HG03571 (cell line): ENCODE measurements at regions not wholly inside any gene's neighbourhood (a gene's known extent, or its start where the extent isn't known, plus 50 kb on each side); places are given as distances from the start of the nearest gene placed in this dataset.
A peak's percentile ranks its signal among the peaks of the same experiment; 100 is the strongest.

Experiments
- ATAC-seq: cut with Tn5 transposase; IDR thresholded peaks from one replicate; pipeline ENCODE4 v1.9.1; 2021; ENCODE audit not compliant: unreplicated experiment

DNA sequence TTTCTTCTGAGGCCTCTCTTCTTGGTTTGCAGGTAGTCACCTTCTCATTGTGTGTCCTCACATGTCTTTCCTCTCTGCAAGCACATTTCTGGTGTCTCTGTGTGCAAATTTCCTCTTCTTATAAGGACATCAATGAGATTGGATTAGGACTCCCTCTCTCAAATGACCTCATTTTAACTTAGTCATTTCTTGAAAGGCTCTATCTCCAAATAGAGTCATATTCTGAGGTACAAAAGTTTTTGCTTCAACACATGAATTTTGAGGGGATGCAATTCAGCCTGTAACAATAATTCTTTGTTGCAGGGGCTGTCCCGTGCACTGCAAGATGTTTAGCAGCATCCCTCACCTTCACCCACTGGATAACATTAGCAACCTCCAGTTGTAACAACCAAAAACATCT is 115.0 kb upstream of the DCBLD2 start:
- no peak for ATAC-seq

GRCh38 chr3:99013777-99014315 is 112.4 kb upstream of the DCBLD2 start:
- no peak for ATAC-seq

- no peak for ATAC-seq
Observed at GRCh38 chr3:99013077-99013476, 111.6 kb upstream of the DCBLD2 start.

- ATAC-seq = peak; percentile 95
Observed at GRCh38 chr3:99012051-99012450, 110.6 kb upstream of the DCBLD2 start.

- no peak for ATAC-seq
Observed at GRCh38 chr3:99009851-99010250, 108.4 kb upstream of the DCBLD2 start.

DNA sequence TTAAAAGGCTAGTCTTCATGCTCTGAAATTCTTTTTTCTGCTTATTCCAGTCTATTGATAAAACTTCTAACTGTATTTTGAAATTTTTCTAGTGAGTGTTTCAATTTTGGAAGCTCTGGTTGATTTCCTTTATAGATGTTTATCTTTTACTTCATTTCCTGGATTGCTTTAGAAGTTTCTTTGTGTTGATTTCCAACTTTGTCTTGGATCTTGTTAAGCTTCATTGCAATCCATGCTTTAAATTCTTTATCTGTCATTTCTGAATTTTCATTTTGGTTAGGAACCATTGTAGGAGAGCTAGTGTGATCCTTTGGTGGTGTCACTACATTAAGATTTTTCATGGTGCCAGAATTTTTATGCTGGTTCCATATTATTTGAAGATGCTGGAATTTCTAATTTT is 105.2 kb upstream of the DCBLD2 start:
- ATAC-seq = no peak

DNA sequence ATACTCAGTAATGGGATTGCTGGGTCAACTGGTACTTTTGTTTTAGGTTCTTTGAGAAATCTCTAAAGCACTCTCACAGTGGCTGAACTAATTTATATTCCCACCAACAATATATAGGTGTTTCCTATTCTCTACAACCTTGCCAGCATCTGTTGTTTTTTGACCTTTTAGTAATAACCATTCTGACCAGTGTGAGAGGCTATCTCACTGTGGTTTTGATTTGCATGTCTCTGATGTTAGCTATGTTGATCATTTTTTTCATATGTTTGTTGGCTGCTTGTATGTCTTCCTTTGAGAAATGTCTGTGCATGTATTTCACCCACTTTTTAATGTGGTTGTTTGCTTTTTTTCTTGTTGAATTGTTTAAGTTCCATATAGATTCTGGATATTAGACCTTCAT is 98.2 kb upstream of the DCBLD2 start:
- no peak for ATAC-seq

- no peak for ATAC-seq
Observed at GRCh38 chr3:98994128-98994762, 92.8 kb upstream of the DCBLD2 start.

GRCh38 chr3:98991393-98991792 is 89.9 kb upstream of the DCBLD2 start:
- ATAC-seq = no peak

DNA sequence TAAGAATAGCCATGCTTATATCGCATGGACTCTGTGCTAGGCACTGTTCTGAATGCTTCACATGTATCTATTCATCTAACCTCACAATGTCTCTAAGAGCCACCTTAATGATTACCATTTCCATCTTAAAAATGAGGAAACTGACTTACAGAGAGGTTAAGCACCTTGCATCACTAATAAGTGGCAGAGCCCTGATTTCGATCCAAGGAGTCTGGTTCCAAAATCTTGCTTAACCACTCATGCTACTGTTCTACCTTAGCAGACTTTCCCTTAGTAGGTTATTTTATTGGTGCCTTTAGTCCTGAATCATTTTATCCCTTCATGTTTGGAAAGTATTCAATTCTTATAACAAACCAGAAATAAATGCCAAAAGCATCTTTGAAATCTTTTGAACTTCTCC is 89.2 kb upstream of the DCBLD2 start:
- no peak for ATAC-seq

DNA sequence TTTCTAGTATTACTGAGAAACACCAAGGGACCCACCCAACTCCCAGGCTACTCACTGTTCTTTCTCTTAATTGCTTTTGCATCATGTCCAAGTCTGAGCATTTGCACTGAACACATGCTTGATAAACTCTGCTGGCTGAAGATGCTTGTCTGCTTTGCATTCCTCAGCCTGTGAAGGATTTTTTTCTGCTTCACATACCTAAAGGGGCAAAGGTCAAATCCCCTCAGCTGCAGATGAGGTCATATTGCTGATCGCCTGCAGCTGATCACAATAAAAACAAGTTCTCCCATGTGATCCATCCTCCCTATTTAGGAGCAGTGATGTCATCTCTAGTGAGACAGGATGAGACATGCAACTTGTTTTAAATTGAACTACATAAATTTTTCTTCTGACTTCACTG is 84.6 kb upstream of the DCBLD2 start:
- ATAC-seq = no peak

DNA sequence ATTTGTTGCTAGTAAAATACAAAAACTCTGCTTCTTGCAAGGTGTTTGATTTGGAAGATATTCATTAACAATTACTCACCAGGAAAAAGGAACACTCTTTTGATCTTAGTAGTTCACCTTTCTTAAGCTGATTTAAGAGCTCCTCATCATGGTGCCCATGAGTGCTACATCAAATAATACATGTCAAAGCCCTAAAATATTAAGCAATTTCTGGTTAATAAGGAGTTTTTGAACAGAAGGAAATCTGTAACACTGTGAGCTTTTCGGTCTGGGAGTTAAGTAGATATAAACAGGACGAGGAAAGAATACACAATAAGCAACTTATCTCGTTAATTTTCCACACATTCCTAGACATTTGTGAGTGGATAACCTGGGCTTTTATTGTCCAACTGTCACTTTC is 83.9 kb upstream of the DCBLD2 start:
- ATAC-seq = no peak

DNA sequence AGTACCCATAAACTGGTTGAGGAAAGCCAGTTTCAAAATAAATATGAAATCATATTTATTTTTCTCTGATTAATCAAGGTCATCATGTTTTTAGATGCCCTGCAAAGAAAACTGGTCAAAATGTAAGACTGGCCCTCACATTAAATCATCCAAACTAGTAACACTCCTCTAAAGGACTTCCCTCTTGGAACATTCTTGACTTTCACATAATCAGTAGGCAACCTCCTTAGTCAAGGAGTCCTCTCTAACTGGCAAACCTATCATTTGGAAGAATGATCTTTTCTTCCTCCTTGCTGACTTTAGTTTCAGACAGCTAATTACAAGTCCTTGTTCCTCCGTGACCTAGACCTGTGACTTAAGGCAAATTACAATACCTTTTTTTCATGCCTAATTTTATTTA is 82.5 kb upstream of the DCBLD2 start:
- ATAC-seq = no peak

DNA sequence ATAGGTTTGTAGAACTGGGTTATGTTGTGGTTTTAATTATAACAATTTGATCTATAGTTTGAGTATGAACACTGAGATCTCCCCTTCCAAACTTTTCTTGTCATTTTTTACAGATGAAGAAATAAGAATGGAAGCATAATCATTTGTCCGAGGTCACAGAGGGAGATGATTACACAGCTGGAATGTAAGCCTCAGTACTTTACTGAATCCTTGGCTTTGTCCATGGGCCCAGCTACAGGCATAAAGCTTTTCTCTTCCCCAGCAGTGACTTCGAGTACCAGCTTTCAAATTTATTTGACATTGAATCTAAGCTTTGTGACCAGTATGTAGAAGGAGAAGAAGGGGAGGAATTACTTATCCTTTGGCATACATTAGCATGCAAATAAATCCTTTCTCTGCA is 80.9 kb upstream of the DCBLD2 start:
- no peak for ATAC-seq

DNA sequence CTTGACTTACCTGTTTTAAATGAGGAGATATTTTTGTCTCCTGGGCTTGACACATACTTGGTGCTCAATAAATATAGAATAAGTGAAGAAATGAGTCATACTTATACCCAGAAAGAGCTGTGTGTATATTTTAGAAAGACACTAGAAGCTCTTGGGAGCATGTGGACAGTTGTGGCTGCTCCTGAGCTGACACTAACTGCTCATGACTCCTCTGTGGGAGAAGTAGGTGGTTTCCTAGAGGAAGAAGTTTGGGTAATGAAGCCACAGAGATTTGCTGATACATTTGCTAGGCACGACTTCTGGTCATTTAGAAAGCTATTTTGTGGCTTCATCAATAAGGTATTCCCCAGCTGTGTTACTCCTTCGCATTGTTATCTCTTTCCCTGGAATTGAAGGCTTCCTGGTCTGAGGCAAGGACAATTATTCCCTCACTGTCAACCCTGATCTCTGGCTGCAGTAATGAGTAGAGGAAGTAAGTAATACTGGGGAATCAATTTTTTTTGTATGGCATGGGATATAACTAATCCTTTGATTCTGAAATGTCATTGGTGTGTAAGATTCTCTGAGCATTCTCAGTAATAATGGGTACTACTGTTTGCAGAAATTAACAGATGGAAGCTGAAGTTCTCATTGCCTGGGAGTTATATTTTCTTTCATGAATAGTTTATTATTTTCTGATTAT is 79.6 kb upstream of the DCBLD2 start:
- ATAC-seq = peak; percentile 87

GRCh38 chr3:98979296-98979695 is 77.8 kb upstream of the DCBLD2 start:
- ATAC-seq = no peak

GRCh38 chr3:98978068-98978811 is 76.7 kb upstream of the DCBLD2 start:
- ATAC-seq = no peak

DNA sequence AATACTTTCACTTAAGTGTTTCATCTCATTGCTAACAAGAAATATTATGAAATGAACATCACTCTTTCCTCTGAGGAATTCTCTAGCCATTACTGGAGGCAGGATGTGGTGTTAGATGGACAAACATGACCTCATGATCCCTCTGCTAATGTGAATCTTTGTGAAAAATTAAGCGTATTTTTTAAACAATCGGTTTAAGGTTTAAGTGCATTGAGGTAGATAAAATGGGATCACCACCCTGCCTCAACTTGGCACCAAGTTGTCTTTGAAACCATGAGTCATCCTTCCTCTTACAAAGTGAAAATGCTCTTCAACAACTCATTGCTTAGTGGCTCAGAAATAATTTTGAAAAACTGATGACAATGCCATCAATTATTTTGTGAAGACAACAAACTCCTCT is 76.0 kb upstream of the DCBLD2 start:
- no peak for ATAC-seq

DNA sequence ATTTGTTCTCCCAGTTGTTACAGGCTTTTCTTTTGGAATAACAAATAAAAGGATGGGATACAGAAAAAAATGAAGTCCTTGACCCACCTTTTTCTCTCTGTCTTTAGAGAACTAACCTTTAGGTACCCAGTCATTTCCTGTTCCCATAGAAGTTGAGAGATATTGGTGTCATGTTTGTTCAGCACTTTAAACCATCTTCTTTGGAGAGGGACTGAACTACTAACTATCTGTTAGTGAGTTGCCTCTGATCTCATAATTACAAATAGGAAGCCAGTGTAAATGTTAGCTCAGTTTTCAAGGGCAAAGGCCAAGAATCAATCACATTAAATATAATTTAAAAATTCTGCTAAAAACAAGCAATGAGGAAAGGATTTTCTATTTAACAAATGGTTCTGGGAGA is 72.9 kb upstream of the DCBLD2 start:
- no peak for ATAC-seq

GRCh38 chr3:98972720-98973119 is 71.2 kb upstream of the DCBLD2 start:
- ATAC-seq = no peak

DNA sequence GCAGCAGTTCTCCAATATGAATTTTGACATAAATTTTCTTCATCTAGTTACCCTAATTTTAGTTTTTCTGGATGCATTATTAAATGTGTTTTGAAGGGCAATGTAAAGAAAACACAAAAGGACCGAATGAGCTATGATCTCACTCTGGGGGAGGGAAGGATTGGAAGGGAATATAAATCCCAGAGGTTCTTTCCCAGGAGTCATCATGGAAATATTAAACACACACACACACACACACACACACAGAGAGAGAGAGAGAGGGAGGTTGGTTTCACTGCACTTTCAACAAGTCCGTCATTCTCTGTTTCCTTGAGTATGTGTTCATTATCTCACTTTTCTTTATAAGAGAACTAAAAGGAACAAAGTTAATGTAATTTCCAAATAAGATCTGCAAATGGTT is 70.7 kb upstream of the DCBLD2 start:
- no peak for ATAC-seq

DNA sequence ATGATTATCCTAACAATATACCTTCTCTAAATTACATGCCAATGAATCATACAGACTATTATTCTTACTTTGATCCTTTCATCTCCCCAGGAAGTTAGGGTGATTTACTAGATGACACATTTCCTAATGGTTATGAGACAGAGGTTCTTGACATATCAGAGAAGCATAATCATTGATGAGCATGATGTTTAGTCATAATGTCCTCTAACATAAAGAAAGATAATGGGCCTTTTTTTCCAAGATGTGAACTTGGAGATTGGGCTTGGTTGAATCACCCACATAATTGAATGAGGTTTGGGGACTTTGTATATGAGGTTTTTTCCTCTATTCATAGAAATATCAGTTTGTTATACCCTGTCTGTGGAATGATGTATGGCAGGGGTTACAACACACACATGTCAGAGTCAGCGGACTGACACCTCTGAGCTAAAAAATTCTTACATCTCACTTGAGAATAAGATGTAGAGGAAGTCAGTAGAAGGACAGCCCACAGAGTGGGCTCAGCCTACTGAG is 69.7 kb upstream of the DCBLD2 start:
- ATAC-seq = no peak
